Upper lobe of right lung (tissue), 1 donor: ENCODE measurements at regions not wholly inside any gene's neighbourhood (a gene's known extent, or its start where the extent isn't known, plus 50 kb on each side); places are given as distances from the start of the nearest gene placed in this dataset.
A peak's percentile ranks its signal among the peaks of the same experiment; 100 is the strongest.

Source experiments
- ATAC-seq: fragments of 200-7000 bp; cut with Tn5 transposase; one replicate; pipeline ENCODE4 v1.9.1; 2020; ENCODE audit warnings: mild to moderate bottlenecking, moderate library complexity
- DNase-seq: peaks from one replicate; pipeline ENCODE4 v3.0.0-alpha.2; 2020
- H3K27ac ChIP-seq: fragments of 200-600 bp; one replicate; pipeline ENCODE4 v1.8.0; 2022
- H3K27me3 ChIP-seq: fragments of 200-600 bp; one replicate; pipeline ENCODE4 v1.8.0; 2022; ENCODE audit warnings: mild to moderate bottlenecking
- H3K36me3 ChIP-seq: fragments of 200-600 bp; one replicate; pipeline ENCODE4 v1.8.0; 2022
- H3K4me1 ChIP-seq: fragments of 200-600 bp; one replicate; pipeline ENCODE4 v1.8.0; 2022
- H3K4me3 ChIP-seq: fragments of 200-600 bp; one replicate; pipeline ENCODE4 v1.8.0; 2022; ENCODE audit warnings: mild to moderate bottlenecking
- H3K9me3 ChIP-seq: fragments of 200-600 bp; one replicate; pipeline ENCODE4 v1.8.0; 2022
- intact Hi-C: fragments of 100-400 bp; cut with DNase I; formaldehyde crosslinking; loops from one replicate; pipeline ENCODE4 v1.11.0; 2022
- TF ChIP-seq, protein P1 (sequence below): fragments of 200-600 bp; IDR thresholded peaks from one replicate; pipeline ENCODE4 v1.8.0; 2022; ENCODE audit warnings: antibody characterized with exemption
- donor health status: DM: no; HTN: yes; CAD: no; lungs with severe emphysema.

DNA sequence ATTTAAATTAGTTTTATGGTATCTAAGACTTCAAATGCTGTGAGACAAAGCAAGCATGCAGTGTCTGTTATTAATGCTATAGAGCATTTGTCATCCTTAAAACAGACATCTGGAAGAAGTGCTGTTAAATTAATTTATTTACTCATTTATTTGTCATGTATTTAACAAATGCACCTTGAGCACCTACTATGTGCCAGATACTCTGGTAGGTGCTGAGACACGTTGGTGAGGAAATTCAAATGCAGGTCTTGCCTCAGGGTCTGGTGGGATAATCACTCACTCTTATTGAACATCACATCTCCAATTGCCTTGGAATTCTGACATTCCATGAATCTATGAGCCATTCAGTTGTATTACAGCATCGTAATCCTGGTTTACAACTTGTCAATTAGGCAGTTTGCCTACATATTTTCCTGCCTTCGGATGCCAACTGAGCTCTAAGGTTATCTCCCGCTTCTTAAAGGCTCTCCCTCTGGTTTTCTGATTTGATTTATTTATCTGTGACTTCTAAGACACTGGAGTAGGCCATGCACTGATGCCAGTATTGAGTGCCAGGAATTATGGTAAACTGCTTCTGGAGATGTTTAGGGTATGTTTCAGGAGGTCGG is 56.0 kb upstream of the RPS23 start:
- H3K9me3 ChIP-seq = no peaks in the 10 kb centered on the region
- intact Hi-C loops = no loop called here
- no peaks in the 10 kb centered on the region for H3K36me3 ChIP-seq
- no peak for ATAC-seq
- H3K4me1 ChIP-seq = peaks cover 3% of the 10 kb centered on the region
- TF ChIP-seq, protein P1, sequence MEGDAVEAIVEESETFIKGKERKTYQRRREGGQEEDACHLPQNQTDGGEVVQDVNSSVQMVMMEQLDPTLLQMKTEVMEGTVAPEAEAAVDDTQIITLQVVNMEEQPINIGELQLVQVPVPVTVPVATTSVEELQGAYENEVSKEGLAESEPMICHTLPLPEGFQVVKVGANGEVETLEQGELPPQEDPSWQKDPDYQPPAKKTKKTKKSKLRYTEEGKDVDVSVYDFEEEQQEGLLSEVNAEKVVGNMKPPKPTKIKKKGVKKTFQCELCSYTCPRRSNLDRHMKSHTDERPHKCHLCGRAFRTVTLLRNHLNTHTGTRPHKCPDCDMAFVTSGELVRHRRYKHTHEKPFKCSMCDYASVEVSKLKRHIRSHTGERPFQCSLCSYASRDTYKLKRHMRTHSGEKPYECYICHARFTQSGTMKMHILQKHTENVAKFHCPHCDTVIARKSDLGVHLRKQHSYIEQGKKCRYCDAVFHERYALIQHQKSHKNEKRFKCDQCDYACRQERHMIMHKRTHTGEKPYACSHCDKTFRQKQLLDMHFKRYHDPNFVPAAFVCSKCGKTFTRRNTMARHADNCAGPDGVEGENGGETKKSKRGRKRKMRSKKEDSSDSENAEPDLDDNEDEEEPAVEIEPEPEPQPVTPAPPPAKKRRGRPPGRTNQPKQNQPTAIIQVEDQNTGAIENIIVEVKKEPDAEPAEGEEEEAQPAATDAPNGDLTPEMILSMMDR = no peak
- no peak for DNase-seq
- H3K27ac ChIP-seq = peak overlapping the region; percentile 64
- H3K4me3 ChIP-seq = no peak overlapping the region
- no peaks in the 10 kb centered on the region for H3K27me3 ChIP-seq

DNA sequence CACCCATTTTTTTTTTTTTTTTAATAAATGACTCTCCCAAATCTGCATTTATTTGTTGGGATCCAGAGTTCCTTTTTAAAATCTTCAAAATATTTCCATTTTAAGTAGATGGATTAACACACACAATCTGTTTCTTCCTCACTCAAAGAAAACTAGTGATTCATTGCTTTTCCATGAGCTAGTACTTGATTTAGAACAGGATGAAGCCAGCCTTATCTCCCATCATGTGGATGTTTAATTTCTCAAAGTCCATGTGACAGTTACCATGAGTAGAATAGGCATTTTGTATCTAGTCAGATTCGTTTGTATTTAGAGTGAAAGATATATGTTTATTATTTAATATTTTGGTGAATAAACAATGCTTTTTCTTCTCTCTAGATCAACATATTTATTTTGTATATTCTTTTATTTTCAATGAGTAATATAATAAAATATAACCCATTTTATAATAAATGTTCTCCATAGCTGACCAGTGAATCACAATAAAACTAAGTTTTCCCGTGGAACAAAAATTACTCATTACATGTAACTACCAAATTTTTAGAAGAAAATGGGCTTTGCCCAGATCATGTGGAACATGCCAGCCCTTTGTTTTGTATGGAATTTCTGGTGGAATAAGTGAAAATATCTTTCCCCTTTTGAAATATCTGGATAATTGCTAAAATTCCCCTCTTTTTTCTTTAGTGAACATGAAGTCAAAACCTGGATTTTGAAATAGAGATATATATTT is 54.9 kb upstream of the RPS23 start:
- no peak overlapping the region for H3K27ac ChIP-seq
- H3K4me3 ChIP-seq = no peak overlapping the region
- H3K27me3 ChIP-seq = no peaks in the 10 kb centered on the region
- TF ChIP-seq, protein P1 = no peak
- intact Hi-C loops = no loop called here
- no peaks in the 10 kb centered on the region for H3K9me3 ChIP-seq
- ATAC-seq = no peak
- no peaks in the 10 kb centered on the region for H3K36me3 ChIP-seq
- peaks cover 3% of the 10 kb centered on the region for H3K4me1 ChIP-seq
- DNase-seq = no peak

DNA sequence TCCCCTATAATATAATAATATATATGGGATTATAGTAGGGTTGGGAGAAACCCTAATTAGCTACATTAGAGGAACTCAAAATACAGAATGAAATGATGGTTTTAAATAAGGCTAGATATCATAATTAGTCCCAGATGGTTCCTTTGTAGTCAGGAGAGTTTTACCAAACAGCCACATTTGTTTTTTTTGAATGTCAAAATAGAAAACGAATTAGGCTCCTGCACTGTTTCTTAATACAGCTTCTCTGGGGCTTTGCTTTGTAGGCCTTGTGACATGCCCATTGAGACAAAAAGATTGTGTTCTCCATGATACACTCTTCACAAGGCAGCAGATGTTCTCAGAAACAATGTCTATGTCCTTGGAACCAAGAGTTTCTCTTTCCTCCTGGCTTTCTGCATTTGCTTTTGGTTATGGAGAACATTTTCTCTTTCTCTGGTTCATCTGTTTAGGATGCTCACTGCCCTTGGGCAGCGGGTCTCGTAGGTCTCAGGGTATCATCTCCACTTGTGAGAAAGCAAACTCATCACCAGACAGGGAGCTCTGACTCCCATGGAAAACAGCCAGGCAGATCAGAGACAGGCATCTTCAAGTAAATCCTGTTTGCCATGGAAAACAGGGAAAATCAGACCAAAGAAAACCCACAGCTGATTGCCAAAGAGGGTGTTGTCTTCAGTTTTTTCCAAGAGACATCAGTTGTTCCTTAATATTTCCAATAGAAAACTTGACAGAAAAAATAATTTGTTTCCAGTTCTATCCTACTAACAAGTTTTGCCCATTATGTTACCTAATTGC is 54.1 kb upstream of the RPS23 start:
- Histone ChIP-seq H3K36me3 (no peaks in the 10 kb centered on the region), H3K4me3 (no peak overlapping the region), H3K9me3 (no peaks in the 10 kb centered on the region), H3K4me1 (peaks cover 3% of the 10 kb centered on the region), H3K27me3 (no peaks in the 10 kb centered on the region), H3K27ac (no peak overlapping the region)
- TF ChIP-seq, protein P1 = no peak
- intact Hi-C loops = no loop called here
- DNase-seq (no peak), ATAC-seq (no peak)

DNA sequence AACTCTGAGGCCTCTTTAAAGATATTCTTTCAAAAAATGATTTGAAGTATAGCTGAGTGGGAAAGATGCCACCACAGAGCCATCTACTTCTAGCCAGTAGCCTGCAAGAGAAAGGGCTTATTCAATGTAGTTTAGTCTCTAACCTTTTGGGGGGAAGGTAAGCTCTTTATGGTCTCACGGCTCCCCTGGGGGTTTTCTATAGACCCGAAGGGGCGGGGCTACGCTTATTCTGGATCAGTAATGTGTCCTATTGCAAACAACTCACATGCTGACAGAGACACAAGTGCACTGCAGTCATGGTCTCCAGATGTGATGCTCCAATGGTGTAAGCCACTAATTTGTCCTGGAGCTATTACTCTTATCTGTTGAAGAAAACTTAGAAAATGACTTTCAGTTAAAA is 53.4 kb upstream of the RPS23 start:
- Histone ChIP-seq H3K9me3 (no peaks in the 10 kb centered on the region), H3K4me3 (no peak overlapping the region), H3K27me3 (no peaks in the 10 kb centered on the region), H3K36me3 (no peaks in the 10 kb centered on the region), H3K27ac (no peak overlapping the region), H3K4me1 (peaks cover 3% of the 10 kb centered on the region)
- intact Hi-C loops = no loop called here
- DNase-seq (no peak), ATAC-seq (no peak)
- TF ChIP-seq, protein P1 = no peak

DNA sequence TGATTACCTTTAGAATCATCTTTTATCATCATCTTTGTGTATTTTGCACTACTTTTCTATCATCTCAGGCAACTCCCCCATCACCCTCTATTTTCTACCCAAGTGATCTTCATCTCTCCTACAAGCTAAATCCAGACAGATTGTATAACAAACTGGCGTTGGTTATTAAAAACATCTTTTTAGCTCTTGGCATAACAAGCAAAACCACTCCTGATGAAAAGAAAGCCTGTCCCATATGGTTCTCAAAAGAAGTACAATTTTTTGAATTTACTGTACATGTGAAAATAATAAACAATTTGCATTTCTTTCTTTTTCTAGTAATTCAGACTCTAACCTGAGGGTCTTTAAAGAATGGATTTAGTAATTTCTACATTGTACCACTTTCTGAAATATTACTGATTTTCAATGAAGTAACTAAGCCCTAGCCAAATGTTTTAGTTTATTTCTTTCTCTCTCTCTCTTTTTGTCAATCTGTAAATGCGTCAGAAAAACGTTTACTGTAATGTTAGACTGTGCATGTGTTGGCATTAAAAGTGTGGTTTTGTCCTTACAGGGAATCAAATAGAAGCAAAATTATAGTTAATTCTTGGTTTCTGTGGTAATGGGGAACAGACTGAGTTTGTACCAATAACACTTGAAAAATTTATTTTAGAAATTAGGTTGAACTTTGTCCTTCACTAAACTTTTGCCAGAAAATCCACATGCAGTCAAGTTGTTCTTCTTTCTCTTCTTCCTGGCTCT is 52.5 kb upstream of the RPS23 start:
- intact Hi-C loops = no loop called here
- no peaks in the 10 kb centered on the region for H3K36me3 ChIP-seq
- DNase-seq = no peak
- no peaks in the 10 kb centered on the region for H3K9me3 ChIP-seq
- TF ChIP-seq, protein P1 = no peak
- no peak overlapping the region for H3K27ac ChIP-seq
- H3K27me3 ChIP-seq = no peaks in the 10 kb centered on the region
- peaks cover 3% of the 10 kb centered on the region for H3K4me1 ChIP-seq
- ATAC-seq = no peak
- no peak overlapping the region for H3K4me3 ChIP-seq
